Breast epithelium (tissue), 3 donors: ENCODE measurements at regions not wholly inside any gene's neighbourhood (a gene's known extent, or its start where the extent isn't known, plus 50 kb on each side); places are given as distances from the start of the nearest gene placed in this dataset.

Source experiments
- POLR2A ChIP-seq: fragments of 450-650 bp; IDR thresholded peaks from one replicate; pipeline ENCODE4 v1.6.1; 2016; ENCODE audit warnings: antibody characterized with exemption, mild to moderate bottlenecking, moderate library complexity
- POLR2AphosphoS5 ChIP-seq, 3 donors: sonication (generic); formaldehyde crosslinking; IDR thresholded peaks; one replicate each; pipeline ENCODE4 v1.6.1; 2017; ENCODE audit warnings: antibody characterized with exemption in 3 of 3
- TF ChIP-seq, protein P1 (sequence below), 3 donors: fragments of 450-650 bp; IDR thresholded peaks; one replicate each; pipeline ENCODE4 v1.5.1; 2016 to 2017; ENCODE audit warnings: antibody characterized with exemption in 3 of 3, mild to moderate bottlenecking in 3 of 3, moderate library complexity in 3 of 3

DNA sequence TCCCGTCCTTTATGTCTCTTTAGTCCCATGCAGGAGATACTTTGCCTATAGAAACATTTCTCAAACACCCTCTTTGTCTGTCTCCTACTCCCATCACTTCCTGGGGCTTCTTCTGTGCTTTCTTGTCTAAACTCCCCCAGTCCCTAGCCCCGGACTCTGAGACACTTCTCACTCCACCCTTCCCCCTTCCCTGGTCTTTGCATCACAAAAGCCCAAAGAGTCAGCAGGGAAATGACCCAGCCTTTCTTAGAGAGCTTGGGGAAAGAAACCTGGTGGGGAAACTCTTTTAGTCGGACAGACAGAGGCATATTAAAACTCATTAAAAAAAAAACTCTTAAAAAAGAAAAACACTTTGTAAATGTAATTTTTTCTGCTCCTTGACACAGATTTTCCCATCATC lies 211.2 kb downstream of the TJP1 start:
- no peak for TF ChIP-seq POLR2AphosphoS5 (IDR thresholded peaks at IDR 0.05)
- TF ChIP-seq, protein P1, sequence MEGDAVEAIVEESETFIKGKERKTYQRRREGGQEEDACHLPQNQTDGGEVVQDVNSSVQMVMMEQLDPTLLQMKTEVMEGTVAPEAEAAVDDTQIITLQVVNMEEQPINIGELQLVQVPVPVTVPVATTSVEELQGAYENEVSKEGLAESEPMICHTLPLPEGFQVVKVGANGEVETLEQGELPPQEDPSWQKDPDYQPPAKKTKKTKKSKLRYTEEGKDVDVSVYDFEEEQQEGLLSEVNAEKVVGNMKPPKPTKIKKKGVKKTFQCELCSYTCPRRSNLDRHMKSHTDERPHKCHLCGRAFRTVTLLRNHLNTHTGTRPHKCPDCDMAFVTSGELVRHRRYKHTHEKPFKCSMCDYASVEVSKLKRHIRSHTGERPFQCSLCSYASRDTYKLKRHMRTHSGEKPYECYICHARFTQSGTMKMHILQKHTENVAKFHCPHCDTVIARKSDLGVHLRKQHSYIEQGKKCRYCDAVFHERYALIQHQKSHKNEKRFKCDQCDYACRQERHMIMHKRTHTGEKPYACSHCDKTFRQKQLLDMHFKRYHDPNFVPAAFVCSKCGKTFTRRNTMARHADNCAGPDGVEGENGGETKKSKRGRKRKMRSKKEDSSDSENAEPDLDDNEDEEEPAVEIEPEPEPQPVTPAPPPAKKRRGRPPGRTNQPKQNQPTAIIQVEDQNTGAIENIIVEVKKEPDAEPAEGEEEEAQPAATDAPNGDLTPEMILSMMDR (IDR thresholded peaks at IDR 0.05) = no peak
- TF ChIP-seq POLR2A = no peak
